Endothelial cell of hepatic sinusoid (primary cell): ENCODE measurements at regions not wholly inside any gene's neighbourhood (a gene's known extent, or its start where the extent isn't known, plus 50 kb on each side); places are given as distances from the start of the nearest gene placed in this dataset.
"Not testable (repeated sequence)": the region's sequence is repeated elsewhere in the genome, so short reads cannot be mapped to it uniquely, and the experiment has no call there.

Experiments used
- in situ Hi-C: cut with HindIII; loops from 2 replicates; pipeline ENCODE4 v1.10.0; 2017; ENCODE audit warnings: low sequenced_read_pairs

DNA sequence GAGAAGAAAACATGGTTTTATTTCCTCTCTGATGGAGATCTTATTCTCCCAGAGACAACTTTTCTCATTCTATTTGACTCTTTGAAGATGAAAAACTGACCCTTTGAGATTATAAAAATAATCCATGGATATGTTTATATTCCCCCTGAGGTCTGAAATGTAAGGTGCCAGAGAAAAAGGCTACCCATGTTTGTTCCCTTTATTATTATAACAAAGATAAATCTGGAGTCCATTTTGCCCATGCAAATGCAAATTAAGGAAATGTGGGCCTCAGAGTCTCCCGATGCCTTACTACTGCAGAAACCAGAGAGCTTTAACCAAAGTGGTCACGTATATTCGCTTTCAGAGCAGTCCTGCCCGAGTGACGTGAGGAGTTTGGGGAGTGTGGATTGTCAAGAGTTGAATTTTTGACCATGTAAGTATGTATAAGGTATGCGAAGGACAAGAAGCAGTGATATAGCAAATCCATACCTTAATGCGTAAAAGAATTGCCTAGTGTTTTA, 312.5 kb downstream of the RASEF start:
- in situ Hi-C loops, result no loop called here

DNA sequence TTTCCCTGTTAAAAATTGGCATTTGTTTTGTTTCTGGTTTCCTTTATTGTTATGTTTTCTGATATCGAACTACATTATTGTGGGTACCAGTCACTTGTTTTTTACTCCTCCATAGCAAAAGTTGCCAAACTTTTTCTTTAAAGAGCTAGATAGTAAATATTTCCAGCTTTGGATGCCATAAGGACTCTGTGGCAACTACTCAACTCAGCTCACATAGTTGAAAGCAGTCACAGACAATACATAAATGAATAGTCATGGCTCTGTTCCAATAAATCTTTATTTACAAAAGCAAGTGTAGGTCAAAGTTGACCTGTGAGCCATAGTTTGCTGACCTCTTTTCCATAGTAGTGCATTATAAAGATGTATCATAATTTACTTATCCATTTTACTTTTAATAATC, 305.0 kb downstream of the RASEF start:
- in situ Hi-C loops, result no loop called here

DNA sequence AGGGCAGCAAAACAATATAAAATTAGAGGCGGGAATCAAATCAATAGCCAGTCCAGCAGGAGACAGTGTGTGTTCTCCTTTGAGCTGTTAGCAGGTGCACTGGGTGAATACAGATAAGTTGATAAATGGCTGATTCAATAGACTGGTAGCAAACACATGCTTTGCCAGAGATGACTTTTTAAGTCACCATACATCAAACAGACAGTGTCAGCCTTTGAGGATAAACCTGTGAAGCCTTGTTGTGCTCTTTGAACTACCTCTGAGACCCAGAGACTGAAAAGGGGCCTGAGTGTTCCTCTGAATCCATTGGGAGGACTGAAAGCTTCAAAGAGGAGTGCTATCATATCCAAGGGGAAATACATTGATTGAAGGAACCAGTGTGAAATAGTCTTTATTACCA, 301.9 kb downstream of the RASEF start:
- in situ Hi-C loops, result no loop called here

GRCh38 chr9:82761956-82762355, 301.0 kb downstream of the RASEF start:
- in situ Hi-C loops, result no loop called here

- in situ Hi-C loops, result no loop called here
These were observed 299.3 kb downstream of the RASEF start for GRCh38 chr9:82763656-82764055.

DNA sequence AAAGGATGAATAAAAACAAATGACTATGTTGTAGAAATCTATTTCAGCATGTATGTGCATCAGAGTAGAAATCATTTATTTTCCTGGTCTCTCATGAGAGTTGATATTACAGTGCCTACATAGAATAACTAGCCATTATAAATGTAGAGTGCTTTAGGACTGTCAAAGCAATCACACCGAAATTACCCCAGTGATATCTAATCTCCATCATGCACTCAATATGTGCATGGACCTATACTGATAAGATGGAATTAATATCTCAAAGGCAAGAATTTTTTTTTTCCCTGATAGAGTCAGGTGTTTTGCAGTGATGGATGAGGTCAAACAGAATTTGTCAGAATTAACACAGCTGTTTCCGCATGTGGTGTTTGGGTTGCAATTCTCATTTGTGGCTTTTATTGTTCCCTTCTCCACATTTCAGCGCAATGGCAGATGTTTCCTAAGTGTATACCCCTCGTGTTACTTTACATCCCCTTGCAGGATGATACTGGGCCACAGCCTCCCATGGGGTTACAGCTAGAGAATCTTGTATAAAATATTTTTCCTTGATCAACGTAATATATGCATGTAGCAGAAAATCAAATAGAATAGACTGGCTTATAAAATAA, 298.8 kb downstream of the RASEF start:
- in situ Hi-C loops, result no loop called here

GRCh38 chr9:82774707-82775231, 288.2 kb downstream of the RASEF start:
- in situ Hi-C loops, result not testable (repeated sequence)

- in situ Hi-C loops, result no loop called here
These were observed 286.4 kb downstream of the RASEF start for GRCh38 chr9:82776508-82776907.

DNA sequence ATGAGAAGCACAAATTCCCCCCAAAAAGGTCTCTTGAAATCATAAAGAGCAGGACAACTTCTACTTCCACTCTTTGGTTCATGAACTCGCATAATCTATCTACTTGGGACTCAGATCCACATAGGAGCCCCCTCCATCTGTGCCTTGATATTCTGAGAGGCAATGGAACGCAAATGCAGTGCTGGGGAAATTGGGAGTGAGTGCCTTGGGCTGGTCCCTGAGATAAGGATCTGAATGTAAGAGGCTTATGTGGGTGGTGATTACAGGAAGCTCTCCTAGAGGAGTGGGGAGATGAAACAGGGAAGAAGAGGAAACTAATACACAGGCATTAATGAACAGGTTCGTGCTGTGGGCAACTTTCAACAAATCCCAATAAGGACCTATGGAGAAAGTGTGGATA, 285.6 kb downstream of the RASEF start:
- in situ Hi-C loops, result no loop called here

DNA sequence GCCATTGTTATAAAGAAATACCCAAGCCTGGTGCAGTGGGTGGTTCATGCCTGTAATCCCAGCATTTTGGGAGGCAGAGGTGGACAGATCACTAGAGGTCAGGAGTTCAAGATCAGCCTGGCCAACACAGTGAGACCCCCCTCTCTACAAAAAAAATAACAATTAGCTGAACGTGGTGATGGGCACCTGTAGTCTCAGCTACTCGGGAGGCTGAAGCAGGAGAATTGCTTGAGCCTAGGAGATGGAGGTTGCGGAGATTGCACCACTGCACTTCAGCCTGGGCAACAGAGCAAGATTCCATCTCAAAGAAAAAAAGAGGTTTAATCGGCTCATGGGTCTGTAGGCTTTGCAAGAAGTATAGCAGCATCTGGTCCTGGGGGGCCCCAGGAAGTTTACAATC, 284.0 kb downstream of the RASEF start:
- in situ Hi-C loops, result not testable (repeated sequence)

DNA sequence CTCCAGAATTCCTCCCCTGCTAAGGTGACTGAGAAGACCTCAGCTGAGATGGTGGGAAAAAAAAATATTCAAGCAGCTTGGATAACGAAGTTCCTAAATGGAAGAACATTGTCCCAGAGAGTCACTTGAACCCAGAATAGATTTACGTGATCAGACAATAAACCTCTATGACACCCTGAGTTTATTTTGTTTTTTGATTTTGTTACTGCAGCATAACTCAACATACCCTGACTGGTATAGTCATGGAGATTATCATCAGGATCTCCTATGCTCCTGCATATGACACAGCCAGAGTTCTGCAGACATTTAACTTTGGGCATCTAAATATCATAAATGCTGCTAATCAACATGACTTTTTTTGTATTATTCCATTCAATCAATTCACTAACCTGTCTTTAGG, 282.9 kb downstream of the RASEF start:
- in situ Hi-C loops, result no loop called here

GRCh38 chr9:82781921-82782392, 281.0 kb downstream of the RASEF start:
- in situ Hi-C loops, result no loop called here

DNA sequence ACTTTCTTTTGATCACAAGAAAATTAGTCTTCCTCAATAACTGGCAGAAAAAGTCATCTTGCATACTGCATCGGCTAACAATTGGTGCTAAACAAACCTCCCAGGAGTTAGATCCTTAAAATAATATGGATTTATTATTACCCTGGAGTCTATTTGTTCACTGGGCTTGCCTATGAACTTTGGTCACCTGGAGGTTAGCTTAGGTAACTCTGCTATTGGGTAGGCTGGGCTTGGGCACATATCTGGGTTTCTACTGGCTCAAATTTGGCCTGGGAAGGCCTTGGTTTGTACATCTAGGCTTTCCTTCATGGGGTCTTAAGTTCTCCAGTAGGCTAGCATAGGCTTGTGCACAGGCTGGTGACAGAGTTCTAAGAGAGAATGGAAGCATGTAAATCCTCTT, 279.9 kb downstream of the RASEF start:
- in situ Hi-C loops, result no loop called here

- in situ Hi-C loops, result no loop called here
These were observed 278.4 kb downstream of the RASEF start for GRCh38 chr9:82784589-82784988.

DNA sequence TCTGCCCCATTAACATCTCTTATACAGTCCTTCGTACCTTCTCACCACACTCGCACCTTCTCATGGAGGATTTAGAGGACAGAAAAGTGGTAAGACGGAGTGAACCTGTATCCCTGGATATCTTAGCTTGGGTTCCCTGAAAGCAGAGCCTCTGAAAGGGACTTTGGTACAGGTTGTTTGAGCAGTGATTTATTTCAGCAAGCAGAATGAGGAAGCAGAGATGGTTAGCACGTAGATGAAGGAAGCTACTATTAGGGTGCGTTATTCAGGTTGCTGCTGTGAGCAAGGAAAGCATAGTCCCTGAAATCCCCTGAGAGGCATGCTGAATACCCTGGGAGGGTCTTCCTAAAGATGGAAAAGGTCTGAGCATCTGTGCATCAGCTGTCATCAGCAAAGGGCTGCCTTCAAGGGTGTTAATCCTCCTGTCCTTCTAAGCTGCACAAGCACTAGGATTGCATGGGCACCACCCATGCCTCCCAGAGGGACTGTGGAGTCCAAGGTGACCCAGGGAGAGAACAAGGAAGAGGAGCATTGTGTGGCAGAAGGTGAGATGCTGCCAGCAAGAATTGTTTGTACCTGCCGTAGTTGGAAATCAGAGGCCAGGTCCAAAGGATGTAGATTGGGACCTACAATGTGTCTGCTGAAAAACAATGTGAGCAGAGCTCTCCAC, 273.7 kb downstream of the RASEF start:
- in situ Hi-C loops, result no loop called here

GRCh38 chr9:82790875-82791274, 272.1 kb downstream of the RASEF start:
- in situ Hi-C loops, result no loop called here

GRCh38 chr9:82791692-82792091, 271.2 kb downstream of the RASEF start:
- in situ Hi-C loops, result no loop called here

DNA sequence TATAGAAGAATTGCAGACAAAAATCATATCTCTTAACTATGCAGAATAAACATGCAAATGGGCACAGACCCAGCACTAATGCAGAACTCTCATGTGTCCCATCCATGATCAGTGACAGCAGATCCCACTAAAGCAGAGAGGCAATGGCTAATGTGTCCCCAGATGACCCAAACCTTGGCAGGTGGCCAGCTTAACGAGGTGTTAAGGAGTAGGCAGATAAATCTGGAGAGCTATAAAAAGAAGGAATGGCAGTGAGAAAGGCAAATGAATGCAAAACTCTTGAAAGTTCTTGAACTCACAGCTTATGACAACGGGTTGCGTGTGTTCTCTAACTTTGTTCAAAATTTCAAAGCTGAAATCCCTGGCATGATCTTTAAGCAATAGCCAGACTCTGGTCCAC, 265.4 kb downstream of the RASEF start:
- in situ Hi-C loops, result no loop called here

DNA sequence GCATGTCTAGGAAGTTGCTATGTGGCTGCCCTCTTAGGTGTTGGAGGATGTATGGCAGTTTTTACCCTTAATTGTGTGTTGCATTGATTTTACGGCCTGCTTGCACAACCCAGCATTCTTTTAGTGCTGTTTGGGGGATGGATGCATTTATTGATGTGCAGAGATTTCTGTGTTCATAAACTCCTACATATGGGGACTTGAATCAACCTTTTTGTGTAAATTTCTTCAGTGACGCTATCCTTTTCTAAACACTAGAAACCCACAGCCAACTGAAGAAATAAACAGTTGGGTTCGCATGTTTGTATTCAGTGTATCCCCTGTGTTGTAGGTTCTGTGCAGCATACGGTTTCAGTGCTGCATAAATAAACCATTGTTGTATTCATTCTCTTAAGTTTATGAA, 263.7 kb downstream of the RASEF start:
- in situ Hi-C loops, result no loop called here

DNA sequence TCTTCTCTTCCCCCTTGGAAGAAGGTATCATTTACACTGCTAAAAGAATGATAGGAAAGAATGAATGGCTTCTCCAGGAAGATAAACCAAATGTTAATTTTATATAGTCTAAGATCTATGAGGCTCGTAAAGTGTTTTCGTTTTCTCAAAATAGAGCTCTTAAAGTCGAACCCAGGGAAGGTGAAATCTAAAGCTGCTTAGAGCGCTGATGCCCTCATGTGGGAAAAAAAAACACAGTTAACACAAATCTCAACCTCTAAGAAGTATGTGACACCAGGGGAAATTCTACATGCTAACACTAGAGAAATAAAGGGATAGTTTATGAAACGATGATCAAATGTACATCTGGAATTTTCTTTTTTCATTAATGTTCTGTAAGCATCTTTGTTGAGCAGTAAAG, 257.9 kb downstream of the RASEF start:
- in situ Hi-C loops, result loop anchor here (10.0 kb wide), 2 partner anchors 260 to 650 kb away; partner anchors contain the start of gene RASEF

- in situ Hi-C loops, result loop anchor here (10.0 kb wide), 2 partner anchors 256 to 654 kb away; partner anchors contain the start of gene RASEF
These were observed 254.5 kb downstream of the RASEF start for GRCh38 chr9:82808478-82808877.

- in situ Hi-C loops, result no loop called here
These were observed 252.0 kb downstream of the RASEF start for GRCh38 chr9:82810915-82811314.
